Astrocyte of the cerebellum (primary cell): ENCODE measurements at regions not wholly inside any gene's neighbourhood (a gene's known extent, or its start where the extent isn't known, plus 50 kb on each side); places are given as distances from the start of the nearest gene placed in this dataset.

Experiments
- DNase-seq: peaks from one replicate; pipeline ENCODE4 v3.0.0-alpha.2; 2011; ENCODE audit warnings: low read depth
- H3K4me3 ChIP-seq: 2 replicates; pipeline ENCODE4 v1.5.1; 2011; ENCODE audit warnings: mild to moderate bottlenecking, low read depth, low read length, moderate library complexity
- in situ Hi-C: cut with HindIII; loops from 2 replicates; pipeline ENCODE4 v1.10.0; 2017; ENCODE audit warnings: low sequenced_read_pairs
- TF ChIP-seq, protein P1 (sequence below): IDR thresholded peaks from 2 replicates; pipeline ENCODE4 v1.5.1; 2012; ENCODE audit warnings: low read length, low read depth, moderate library complexity, mild to moderate bottlenecking; ENCODE audit errors: missing control alignments

DNA sequence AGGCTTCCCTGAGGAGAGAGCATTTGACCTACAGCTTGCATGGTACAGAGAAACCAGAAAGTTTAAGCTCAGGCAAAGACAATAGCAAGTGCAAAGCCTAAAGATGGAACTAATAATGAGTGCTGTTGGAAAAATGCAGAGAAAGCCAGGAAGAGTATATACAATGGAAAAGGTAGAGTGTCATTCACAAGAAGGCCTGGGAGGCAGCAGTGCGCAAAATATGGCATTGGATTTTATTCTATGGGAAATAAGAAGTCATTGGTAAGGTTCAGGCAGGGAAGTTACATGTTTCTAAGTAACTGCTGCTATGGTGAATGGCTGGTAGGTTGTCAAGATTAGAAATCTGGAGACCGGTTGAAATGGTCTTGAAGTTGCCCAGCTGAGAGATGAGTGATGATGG, 2167.3 kb upstream of the CELF4 start:
- DNase-seq, result no peak
- TF ChIP-seq, protein P1, sequence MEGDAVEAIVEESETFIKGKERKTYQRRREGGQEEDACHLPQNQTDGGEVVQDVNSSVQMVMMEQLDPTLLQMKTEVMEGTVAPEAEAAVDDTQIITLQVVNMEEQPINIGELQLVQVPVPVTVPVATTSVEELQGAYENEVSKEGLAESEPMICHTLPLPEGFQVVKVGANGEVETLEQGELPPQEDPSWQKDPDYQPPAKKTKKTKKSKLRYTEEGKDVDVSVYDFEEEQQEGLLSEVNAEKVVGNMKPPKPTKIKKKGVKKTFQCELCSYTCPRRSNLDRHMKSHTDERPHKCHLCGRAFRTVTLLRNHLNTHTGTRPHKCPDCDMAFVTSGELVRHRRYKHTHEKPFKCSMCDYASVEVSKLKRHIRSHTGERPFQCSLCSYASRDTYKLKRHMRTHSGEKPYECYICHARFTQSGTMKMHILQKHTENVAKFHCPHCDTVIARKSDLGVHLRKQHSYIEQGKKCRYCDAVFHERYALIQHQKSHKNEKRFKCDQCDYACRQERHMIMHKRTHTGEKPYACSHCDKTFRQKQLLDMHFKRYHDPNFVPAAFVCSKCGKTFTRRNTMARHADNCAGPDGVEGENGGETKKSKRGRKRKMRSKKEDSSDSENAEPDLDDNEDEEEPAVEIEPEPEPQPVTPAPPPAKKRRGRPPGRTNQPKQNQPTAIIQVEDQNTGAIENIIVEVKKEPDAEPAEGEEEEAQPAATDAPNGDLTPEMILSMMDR, result peak; percentile 7
- in situ Hi-C loops, result no loop called here
- H3K4me3 ChIP-seq, result no peak overlapping the region

DNA sequence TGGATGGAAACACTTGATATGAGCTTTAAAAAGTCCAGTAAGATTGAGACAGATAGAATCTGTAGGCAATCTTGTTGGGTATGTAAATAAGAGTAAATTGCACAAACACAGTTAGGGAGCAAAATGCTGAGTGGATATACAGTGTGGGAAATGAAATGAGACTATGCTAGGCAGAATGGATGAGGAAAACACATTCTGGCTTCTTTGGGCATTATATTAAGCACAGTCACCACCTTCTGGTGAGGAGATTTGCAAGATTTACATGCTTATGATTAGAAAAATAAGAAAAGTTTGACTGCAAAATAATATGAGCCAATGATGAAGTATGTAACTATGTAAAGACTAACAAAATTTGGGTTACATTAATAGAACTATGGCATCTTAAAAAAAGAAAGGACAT, 2165.0 kb upstream of the CELF4 start:
- H3K4me3 ChIP-seq, result no peak overlapping the region
- TF ChIP-seq, protein P1, result no peak
- DNase-seq, result no peak
- in situ Hi-C loops, result no loop called here

DNA sequence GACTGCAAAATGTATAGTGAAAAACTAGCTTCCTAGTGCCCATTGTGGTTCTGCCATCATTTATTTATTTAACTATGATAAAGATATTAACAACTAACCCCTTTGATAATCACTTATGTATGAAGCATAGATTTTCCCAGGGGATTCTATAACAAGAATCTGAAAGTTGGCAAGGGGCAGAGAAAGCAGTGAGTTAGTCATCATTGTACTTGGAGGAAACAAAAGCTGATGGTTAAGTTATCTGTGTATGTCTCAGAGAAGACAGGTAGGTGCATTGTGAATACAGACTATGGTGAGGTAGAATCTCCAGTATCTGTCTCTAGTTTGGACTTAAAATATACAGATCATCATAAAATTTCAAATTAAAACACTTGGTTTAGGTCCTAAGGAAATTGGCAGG, 2159.1 kb upstream of the CELF4 start:
- DNase-seq, result no peak
- in situ Hi-C loops, result no loop called here
- TF ChIP-seq, protein P1, result no peak
- no peak overlapping the region for H3K4me3 ChIP-seq

DNA sequence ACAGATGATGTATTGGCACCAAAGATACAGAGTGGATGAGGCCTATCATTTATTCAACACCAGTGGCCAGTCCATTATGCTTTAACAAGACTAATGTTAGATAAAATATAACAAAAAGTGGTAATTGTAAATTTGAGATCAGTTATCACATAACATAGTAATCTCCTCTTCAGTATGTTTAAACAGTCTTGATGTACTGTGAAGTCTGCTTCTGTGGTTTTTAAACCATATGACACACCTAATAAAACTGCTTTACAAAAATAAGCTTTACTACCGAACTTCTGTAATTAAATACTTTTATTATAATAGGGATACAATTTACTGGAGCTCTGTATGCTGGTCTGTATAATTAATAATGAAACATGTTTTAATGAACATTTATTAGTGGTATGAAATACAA, 2156.1 kb upstream of the CELF4 start:
- TF ChIP-seq, protein P1, result no peak
- DNase-seq, result no peak
- in situ Hi-C loops, result no loop called here
- no peak overlapping the region for H3K4me3 ChIP-seq

DNA sequence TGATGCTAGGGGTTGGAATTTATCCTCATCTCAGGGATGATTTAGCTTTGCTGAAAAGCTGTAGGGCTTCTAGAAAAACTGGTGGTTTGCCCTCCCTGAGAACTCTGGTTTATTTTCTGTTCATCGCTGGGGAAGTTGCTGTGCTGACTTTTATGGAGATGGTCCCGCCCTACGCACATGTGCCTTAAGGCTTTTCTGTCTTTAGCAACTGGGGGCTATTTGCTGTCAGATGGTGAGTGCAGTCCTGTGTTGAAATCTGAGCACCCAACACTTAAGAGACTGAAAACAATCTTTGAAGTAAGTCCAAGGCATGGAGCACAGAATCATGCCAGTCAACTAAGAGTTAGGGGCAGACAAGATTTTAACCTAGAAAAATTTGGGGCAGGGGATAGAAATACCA, 2148.4 kb upstream of the CELF4 start:
- TF ChIP-seq, protein P1, result no peak
- H3K4me3 ChIP-seq, result no peak overlapping the region
- in situ Hi-C loops, result no loop called here
- no peak for DNase-seq

DNA sequence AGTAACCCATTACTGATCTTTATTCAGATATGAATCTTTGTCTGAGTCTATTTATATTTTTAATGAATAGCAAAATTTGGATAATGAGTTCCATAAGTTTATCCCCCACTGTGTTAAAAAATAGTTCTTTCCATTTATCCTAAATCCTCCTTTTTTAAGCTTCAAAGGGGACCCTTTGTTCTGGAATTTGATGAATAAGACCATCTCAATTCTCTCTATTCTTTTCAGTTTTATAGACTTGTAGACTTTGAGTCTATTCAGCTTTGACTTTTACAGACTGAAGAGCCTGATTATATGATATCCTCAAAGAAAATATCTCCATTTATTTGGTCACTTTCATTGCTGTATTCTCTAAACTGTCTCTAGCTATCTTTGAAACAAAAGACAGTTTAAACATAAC, 2146.1 kb upstream of the CELF4 start:
- in situ Hi-C loops, result no loop called here
- TF ChIP-seq, protein P1, result no peak
- no peak overlapping the region for H3K4me3 ChIP-seq
- no peak for DNase-seq

DNA sequence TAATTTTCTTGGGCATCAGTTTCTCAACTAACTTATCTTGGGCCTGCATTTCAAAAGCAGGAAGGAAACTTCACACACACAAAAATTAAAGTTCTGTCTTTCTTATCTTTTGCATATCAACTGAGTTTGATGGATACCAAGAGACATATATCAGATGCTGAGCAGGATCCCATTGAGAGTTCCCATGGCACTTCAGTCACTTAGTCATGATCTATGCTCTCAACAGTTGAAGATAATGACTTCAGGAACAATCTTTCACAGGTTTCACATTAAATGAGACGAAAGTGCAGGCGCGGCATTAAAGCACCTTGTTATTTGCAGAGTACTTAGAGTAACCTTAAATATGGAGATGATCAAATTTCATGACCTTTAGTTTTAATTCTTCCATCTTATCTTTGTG, 2139.8 kb upstream of the CELF4 start:
- DNase-seq, result no peak
- H3K4me3 ChIP-seq, result no peak overlapping the region
- TF ChIP-seq, protein P1, result no peak
- in situ Hi-C loops, result no loop called here
